HG02610 (cell line): ENCODE measurements at regions not wholly inside any gene's neighbourhood (a gene's known extent, or its start where the extent isn't known, plus 50 kb on each side); places are given as distances from the start of the nearest gene placed in this dataset.
"Not testable (repeated sequence)": the region's sequence is repeated elsewhere in the genome, so short reads cannot be mapped to it uniquely, and the experiment has no call there.

ENCODE experiments used
- ATAC-seq: cut with Tn5 transposase; IDR thresholded peaks from one replicate; pipeline ENCODE4 v1.9.1; 2021; ENCODE audit warnings: mild to moderate bottlenecking, moderate library complexity; ENCODE audit not compliant: unreplicated experiment

DNA sequence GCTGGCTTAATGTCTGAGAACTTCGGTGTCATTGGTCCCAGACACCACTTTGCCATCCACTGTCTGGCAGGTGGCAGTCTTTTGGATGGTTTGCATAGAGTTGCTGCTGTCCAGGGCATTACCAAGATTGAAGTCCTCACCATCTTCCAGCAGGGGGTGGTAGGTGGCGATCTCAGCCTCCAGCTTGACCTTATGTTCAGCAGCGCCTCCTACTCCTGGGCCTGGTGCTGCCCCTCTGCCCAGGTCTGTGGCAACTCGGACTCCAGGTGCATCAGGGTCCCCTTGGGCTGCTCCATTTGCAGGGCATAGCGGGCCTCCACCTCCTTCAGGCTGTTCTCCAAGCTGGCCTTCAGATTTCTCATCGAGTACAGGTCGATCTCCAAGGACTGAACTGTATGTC, 573.3 kb upstream of the NCAM2 start:
- no peak for ATAC-seq

DNA sequence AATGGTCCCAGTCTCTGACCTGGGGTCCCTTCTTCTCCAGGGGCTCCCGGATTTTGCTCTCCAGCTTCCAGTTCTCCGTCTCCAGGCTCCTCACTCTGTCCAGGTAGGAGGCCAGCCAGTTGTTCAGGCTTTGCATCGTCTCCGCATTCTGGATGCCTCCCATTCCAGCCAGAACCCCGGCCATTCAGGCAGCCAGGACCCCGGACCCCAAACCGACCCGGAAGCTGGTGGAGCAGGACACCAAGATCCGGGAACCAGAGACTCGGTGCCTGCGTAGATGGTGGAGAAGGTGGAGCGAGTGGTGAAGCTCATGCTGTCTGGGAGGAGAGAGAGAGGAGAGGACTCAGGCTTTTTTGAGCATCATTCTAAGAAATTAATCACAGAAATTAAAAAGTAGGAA, 572.4 kb upstream of the NCAM2 start:
- ATAC-seq: no peak

DNA sequence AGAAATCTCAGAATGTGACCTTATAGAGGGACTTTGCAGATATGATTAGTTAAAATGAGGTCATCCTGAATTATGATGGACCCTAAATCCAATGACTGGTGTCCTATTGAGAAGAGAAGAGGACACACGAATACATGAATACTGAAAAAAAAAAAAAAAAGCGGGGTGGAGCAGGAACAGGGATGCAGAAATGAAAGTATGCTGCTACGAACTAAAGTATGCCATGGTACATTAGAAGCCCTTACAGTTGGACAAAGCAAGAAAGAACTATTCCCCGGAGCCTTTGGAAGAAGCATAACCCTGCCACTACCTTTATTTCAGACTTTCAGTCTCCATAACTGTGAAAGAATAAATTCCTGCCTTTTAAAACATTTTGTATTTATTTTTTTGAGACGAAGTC, 557.9 kb upstream of the NCAM2 start:
- ATAC-seq: no peak

DNA sequence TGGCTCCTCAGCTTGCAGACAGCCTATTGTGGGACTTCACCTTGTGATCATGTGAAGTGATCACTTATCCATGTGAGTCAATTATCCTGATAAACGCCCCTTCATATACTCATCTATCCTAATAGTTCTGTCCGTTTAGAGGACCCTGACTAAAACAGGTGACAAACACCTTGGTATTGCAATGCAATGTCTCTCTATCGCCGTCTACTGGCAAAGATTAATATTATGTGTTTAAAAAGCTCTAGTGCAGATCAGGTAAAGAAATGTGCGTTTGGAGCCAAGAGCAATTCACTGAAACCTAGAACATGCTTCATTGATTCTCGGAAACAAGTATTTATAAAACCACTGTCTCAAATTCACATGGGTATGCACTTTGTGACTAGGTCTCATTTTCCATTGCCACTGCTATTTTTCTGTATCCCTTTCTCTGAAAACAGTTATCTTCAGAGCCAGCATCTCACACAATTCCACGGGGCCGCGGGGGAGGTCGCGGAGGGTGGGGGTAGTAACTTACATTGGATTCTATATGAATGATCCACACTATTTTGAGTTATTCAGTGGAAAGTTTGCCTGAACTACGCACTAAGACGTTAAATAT, 554.6 kb upstream of the NCAM2 start:
- no peak for ATAC-seq

DNA sequence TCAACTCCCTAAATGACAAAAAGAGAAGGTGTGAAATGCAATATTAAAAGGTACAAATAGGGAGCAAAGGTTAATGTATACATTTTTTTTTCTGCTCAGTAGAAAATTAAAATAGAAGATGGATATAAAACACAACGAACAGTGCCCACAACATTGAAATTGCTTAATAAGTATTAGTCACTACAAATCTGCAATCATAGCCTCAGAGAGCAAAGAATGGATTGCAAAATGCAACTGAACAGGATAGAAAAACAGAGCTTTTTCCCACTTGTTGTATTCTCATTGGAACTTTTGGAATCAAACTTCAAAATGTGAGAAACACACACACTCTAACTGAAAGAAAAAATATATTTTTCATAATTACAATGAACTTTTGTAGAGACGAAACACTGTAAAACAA, 552.2 kb upstream of the NCAM2 start:
- no peak for ATAC-seq

DNA sequence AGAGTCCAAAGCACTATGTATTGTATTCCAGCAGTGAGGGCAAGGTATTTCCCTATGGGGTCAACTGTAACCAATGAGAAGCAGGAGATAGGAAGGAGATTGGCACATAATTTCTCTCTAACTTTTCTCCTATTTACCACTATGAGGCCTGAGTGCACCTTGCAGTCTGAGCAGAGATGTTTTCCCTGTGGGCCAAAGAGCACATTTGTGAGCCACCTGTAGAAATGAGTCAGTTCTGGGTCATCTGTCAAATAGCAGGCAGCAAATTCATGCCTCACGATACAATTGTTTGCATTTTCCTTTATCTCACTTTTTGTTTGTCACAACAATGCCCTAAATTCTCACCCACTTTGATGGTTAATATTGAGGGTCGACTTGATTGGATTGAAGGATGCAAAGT, 547.2 kb upstream of the NCAM2 start:
- no peak for ATAC-seq

DNA sequence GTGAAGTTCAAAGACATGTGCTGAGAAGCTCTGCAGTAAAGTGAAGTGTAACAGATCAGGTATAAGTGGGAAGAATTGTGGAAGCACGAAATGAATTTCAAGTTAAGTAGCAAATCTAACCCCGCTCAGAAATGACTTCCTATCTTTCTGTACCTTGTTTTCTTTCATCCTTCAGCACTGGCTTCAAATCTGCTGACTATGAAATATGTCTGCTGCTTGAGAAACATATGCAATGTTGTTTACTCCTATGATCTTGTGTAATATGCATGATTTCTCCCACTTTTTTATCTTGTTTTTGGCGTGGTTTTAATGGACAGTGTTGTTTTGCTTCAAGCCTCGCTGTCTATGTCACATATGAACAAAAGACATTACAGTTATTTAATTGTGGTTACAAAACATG, 545.3 kb upstream of the NCAM2 start:
- no peak for ATAC-seq

DNA sequence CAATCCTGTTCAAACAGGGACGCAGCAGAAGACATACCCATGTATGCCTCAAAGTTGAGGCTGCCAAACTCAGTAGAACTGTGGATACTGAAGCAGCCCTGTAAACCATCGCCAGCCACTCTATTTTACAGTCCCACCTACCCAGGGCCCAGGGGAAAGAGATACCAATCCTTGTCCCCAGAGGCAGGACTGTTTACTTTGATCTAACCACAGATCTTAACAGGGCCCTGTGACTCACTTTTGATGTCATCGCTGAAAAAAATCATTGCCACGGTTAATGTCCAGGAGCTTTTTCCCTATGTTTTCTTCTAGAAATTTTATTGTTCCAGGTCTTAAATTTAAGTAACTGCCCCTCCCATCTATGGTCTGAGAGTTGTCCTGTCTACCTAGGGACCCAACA, 538.4 kb upstream of the NCAM2 start:
- no peak for ATAC-seq

DNA sequence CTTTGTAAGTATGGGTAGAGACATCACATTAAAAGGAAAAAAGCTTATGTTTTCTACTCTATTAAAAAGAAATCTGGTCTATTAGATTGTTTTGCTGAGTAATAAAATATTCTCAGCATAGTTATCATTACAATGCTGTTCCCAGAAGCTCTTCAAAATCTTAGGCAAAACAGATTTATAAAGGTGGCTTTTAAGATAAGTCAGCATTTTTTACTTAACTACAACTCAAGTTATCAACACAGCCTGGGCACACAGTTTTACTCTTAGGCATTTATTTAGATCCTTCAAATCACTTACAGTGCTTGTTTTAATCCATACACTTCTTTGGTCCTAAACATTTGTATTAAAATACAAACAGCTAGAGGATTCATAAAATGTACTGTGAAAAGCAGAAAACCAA, 534.8 kb upstream of the NCAM2 start:
- ATAC-seq: no peak

DNA sequence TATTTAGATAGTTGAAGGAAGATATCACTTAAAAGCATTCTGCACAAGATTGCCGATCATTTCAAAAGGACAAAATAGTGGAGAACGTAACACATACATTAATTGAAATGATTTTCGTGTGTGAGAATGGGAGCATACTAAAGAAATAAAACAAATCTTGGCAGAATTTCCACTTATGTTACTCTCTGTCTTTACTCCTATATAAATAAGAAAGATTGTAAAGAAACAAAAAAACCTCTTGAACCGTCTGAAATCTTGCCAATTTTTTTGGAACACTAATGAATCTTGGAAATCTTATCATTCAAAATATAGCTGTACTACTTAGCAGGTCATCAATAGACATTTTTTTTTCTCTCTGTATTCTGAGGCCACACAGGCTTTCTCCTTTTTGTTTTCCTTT, 528.8 kb upstream of the NCAM2 start:
- no peak for ATAC-seq

DNA sequence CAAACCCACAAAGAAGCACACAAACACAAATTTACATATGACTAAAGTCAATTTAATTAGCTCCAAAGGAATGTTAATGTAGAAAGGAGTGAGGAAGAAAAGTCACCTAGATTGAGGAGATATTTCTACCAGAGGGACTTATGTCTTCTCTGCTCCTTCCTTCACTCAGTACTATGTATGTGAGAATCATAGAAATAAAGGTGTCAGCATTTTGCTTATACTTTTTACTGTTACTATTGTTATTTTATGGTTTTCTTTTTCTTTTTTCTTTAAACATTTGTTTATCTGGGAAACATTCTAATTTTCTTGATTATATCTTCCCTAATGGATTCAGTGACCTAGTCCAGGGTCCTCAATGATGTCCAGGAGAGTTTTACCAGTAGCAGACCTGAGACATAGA, 511.9 kb upstream of the NCAM2 start:
- no peak for ATAC-seq

DNA sequence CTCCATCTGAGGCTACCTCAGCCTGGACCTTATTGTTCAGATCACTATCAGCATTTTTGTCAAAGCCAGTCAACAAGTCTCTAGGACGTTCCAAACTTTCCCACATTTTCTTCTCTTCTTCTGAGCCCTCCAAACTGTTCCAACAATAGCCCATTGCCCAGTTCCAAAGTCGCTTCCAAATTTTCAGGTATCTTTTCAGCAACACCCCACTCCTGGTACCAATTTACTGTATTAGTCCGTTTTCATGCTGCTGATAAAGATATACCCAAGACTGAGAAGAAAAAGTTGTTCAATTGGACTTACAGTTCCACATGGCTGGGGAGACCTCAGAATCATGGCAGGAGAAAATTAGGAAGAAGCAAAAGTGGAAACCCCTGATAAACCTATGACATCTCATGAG, 495.3 kb upstream of the NCAM2 start:
- not testable (repeated sequence) for ATAC-seq

DNA sequence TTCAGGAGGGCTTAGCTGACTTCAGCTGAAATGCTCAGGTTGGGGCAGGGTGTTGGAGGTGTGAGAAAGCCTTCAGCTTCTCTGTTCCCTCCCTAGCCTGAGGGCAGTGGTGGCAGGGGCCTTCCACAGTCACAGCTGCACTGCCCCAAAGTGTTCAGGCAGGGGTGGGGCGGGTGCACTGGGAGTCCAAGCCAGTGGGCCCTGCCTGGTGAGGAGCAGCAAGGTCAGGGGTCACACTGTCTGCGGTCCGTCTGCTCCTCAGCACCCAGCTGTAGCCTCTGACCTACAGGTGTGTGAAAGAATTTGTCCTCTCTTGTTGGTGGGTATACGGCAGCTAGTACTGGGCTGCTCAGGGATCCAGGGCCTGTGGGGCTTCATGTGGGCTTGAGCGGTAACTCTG, 490.4 kb upstream of the NCAM2 start:
- ATAC-seq: no peak

DNA sequence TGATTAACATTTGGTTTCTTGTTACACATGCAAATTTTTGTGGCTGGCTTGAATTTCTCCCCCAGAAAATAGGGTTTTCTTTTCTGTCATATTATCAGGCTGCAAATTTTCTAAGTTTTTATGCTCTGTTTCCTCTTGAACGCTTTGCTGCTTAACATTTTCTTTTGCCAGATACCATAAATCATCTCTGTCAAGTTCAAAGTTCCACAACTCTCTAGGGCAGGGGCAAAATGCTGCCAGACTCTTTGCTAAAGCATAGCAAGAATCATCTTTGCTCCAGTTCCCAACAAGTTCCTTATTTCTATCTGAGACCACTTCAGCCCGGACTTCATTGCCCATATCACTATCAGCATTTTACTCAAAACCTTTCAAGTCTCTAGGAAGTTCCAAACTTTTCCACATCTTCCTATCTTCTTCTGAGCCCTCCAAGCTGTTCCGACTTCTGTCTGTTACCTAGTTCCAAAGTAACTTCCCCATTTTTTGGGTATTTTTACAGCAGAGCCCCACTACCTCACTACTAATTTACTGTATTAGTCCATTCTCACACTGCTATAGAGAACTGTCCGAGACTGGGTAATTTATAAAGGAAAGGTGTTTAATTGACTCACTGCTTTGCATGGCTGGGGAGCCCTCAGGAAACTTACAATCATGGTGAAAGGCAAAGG, 486.9 kb upstream of the NCAM2 start:
- ATAC-seq: no peak

DNA sequence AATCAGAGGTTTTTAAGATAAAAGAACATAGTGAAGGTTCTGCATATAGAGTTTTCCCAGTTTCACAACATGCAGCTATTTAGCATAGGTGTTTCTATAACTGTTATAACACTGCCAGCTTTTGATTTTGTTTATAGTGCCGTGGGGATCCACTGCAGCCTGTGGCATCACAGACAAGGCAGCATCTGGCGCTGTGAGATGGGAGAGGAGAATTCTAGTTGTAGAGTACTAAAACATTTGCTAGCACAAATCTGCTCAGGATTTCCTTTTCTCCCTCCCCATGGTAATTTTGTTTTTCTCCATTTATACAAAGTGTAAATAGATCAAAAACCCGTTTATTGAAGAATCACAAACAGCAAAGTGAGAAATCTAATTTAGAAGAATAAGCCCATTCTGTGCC, 482.8 kb upstream of the NCAM2 start:
- no peak for ATAC-seq

DNA sequence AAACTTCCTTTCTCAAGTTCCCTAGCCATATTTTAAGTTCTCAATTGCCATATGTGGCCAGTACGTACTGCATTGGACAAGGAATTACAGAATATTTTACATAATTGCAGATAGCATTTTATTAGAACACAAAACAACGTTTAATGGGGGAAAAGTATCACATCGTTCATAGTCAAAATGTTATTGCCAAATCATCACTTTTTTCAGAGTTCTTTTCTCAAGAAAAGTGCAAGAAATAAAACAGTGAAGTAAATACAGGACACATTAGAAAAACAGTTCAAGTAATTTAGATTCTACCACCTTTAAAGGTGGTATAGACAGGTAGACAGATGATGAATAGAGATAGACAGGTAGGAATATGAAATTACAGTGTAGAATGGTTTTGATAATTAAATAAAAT, 479.1 kb upstream of the NCAM2 start:
- ATAC-seq: no peak

DNA sequence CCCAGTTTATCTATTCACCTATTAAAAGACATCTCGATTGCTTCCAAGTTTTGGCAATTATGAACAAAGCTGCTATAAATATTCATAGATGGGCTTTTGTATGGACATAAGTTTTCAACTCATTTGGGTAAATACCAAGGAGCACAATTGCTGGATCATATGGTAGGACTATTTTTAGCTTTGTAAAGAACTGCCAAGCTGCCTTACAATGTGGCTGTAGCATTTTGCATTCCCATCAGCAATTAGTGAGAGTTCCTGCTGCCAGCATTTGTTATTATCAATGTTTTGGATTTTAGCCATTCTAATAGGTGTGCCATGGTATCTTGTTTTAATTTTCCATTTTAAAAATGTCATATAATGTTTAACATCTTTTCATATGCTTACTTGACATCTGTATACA, 475.6 kb upstream of the NCAM2 start:
- no peak for ATAC-seq

DNA sequence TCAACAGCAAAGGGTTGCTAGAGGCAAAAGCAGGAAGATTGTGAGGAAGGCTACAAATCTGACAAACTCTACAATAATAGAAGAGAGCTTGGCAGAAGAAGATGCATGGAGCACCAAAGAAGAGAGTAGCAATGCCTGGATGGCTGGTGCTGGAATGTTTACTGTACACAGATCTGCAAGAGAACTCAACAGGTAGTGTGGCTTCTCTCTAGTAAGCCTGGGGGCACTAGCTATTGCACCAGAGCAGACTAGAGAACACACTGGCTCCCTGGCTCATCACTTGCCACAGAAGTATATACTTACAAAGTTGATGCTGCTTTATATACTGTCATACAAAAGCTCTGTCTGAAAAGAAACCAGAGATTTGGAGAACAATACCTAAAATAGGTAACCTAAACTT, 475.0 kb upstream of the NCAM2 start:
- ATAC-seq: no peak

DNA sequence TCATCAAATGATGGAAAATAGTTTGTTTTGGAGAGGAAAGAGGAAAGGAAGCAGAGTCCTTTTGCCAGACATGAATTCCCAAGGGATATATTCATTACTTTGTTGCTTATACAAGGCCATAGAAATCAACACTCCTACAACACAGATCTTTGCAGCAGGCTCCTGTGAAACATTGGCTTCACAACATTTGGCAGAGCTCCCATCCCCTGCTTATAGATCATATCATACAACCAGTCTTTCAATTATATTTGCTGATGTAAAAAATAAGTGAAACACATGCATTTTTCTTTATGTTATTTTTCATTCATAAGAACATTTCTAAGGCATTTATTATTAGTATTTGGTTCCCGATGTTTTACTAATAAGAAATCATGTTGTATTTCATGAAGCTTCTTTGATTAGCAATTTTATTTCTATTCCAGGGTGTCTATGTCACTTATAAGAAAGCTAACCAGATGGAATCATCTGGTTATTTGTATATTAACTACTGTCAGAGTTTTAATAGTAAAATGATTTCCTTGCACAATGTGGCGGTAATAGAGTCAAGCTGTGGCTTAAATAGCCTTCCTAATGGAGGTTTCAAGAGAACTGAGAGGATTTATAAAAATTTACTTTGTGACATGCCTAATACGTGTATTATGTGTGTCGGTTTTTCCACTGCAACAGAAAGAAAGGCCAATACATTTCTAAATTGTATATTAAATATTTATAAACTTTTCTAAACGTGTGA, 470.3 kb upstream of the NCAM2 start:
- no peak for ATAC-seq

DNA sequence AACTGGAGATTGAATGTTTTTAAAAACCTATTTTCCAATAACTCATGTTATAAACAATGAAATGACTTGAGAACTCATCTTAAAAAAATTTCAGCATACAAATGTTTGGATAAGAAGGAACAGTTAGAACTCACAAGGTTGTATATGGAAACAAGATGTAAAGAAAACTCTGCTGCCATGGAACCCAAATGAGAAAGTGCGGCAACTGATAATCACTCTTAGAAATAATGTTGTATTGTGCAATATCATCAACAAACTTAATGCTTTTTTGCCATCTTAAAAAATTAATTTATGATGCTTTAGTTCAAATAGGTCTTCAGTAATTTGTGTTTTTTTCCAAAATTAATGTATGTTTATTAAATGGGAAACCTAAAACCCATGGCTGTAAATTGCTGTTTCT, 461.1 kb upstream of the NCAM2 start:
- ATAC-seq: no peak

DNA sequence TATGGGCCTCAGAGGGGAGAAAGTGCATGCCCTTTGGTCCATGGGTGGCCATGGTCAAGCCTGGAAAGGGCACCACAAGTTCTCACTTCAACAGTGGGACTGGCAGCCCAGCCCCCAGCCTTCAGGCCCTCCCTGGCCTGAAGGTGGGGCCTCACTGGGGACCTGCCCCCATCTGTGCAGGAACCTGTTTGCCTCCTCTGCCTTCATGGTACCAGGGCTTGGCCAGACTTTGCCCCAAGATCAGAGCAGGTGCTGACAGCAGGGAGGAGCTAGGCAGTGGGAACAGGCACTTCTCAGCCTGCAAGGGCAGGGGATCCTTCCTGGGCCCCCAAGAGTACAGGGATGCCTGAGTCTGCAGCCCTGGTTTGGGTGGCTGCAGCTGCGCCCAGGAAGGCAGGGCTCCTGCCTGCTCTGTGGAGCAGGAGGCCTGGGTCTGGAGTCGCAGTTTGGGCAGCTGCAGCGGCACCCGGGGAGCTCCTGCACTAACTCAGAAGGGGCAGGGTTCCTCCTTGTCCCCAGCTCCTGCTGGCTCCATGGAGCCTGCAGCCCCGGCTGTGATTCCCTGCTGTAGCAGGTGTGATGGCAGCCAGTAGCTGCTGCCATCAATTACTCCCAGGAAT, 460.1 kb upstream of the NCAM2 start:
- no peak for ATAC-seq

DNA sequence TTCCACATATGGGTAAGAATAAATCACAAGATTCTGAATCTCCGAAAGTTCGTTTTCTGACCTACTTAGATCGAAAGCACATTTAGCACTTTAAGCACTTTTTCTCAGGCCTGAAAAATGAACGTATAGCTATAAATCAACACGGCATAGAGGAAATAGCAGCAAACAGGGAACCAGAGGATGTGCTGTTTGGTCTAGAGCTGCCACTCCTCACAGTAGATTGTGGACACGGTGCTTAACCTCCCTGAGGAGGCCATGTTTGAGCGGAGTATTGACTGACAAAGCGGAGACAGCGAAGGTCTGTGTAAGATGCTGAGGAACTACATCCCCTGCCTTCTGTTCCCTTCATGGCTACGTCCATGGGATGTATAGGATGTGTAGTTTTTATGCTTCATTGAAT, 452.8 kb upstream of the NCAM2 start:
- ATAC-seq: no peak
